Adrenal gland (tissue), 5 donors: ENCODE measurements at regions not wholly inside any gene's neighbourhood (a gene's known extent, or its start where the extent isn't known, plus 50 kb on each side); places are given as distances from the start of the nearest gene placed in this dataset.

Experiments
- CTCF ChIP-seq, 6 experiments: fragments of 450-650 bp in 4 of 6; fragments of 200-600 bp in 2 of 6; sonication (generic) in 1 of 6; IDR thresholded peaks; 1 replicate in 5 of 6; 2 replicates in 1 of 6; pipeline versions ENCODE4 v1.5.1 to v1.8.0; 2016 to 2021; ENCODE audit warnings: antibody characterized with exemption in 6 of 6, mild to moderate bottlenecking in 2 of 6, moderate library complexity in 1 of 6
- POLR2A ChIP-seq, 2 donors: fragments of 450-650 bp; IDR thresholded peaks; one replicate each; pipeline ENCODE4 v1.6.1; 2017; ENCODE audit warnings: antibody characterized with exemption in 2 of 2, mild to moderate bottlenecking in 2 of 2, moderate library complexity in 1 of 2
- donor health status: DM: no; HTN: no; CAD: no.

GRCh38 chr2:59151805-59152204 lies 910.7 kb upstream of the FANCL start:
- TF ChIP-seq CTCF (IDR thresholded peaks at IDR 0.05) (no peak), POLR2A (IDR thresholded peaks at IDR 0.05) (no peak)
